DOHH2 (cell line): ENCODE measurements at regions not wholly inside any gene's neighbourhood (a gene's known extent, or its start where the extent isn't known, plus 50 kb on each side); places are given as distances from the start of the nearest gene placed in this dataset.

ENCODE experiments used
- EZH2phosphoT487 ChIP-seq: fragments of 200-600 bp; sonication (generic); IDR thresholded peaks from 2 replicates; pipeline ENCODE4 v1.6.1; 2017; ENCODE audit warnings: borderline replicate concordance, mild to moderate bottlenecking, antibody characterized with exemption, low read length, moderate library complexity, mixed read lengths
- TF ChIP-seq, protein P1 (sequence below): fragments of 200-600 bp; sonication (generic); IDR thresholded peaks from one replicate; pipeline ENCODE4 v1.5.1; 2014; ENCODE audit warnings: antibody characterized with exemption, mild to moderate bottlenecking, low read depth, low read length; ENCODE audit not compliant: poor library complexity, severe bottlenecking

DNA sequence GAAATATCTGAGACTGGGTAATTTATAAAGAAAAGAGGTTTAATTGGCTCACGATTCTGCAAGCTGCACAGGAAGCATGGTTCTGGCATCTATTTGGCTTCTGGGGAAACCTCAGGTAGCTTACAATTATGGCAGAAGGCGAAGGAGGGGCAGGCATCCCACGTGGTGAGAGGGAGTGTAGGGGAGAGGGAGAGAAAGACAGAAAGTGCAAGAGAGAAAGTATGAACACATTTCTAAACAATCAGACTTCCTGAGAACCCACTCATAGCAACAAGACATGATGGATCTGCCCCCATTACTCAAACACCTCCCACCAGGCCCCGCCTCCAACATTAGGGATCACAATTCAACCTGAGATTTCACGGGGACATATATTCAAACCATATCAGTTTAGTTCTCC is 107.4 kb downstream of the PERP start:
- TF ChIP-seq, protein P1, sequence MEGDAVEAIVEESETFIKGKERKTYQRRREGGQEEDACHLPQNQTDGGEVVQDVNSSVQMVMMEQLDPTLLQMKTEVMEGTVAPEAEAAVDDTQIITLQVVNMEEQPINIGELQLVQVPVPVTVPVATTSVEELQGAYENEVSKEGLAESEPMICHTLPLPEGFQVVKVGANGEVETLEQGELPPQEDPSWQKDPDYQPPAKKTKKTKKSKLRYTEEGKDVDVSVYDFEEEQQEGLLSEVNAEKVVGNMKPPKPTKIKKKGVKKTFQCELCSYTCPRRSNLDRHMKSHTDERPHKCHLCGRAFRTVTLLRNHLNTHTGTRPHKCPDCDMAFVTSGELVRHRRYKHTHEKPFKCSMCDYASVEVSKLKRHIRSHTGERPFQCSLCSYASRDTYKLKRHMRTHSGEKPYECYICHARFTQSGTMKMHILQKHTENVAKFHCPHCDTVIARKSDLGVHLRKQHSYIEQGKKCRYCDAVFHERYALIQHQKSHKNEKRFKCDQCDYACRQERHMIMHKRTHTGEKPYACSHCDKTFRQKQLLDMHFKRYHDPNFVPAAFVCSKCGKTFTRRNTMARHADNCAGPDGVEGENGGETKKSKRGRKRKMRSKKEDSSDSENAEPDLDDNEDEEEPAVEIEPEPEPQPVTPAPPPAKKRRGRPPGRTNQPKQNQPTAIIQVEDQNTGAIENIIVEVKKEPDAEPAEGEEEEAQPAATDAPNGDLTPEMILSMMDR = no peak
- TF ChIP-seq EZH2phosphoT487 = no peak
